Esophagus muscularis mucosa (tissue), 4 donors: ENCODE measurements at regions not wholly inside any gene's neighbourhood (a gene's known extent, or its start where the extent isn't known, plus 50 kb on each side); places are given as distances from the start of the nearest gene placed in this dataset.
"Not testable (repeated sequence)": the region's sequence is repeated elsewhere in the genome, so short reads cannot be mapped to it uniquely, and the experiment has no call there.

ENCODE experiments used
- DNase-seq: peaks from one replicate; pipeline ENCODE4 v3.0.0-alpha.2; 2017; ENCODE audit errors: extremely low spot score
- H3K27ac ChIP-seq, 4 donors: fragments of 200-600 bp; sonication (generic); replicated peaks in 1 of 4; 1 replicate in 3 of 4; 2 replicates in 1 of 4; pipeline ENCODE4 v1.5.1; 2016 to 2019; ENCODE audit warnings: mild to moderate bottlenecking in 1 of 4
- H3K27me3 ChIP-seq, 4 donors: fragments of 200-600 bp; sonication (generic); one replicate each; pipeline versions ENCODE4 v1.5.1 to v1.6.0; 2016 to 2019
- H3K36me3 ChIP-seq, 4 donors: fragments of 200-600 bp; sonication (generic); one replicate each; pipeline ENCODE4 v1.5.1; 2016 to 2019
- H3K4me1 ChIP-seq, 4 donors: fragments of 200-600 bp; sonication (generic); one replicate each; pipeline ENCODE4 v1.5.1; 2016 to 2019
- H3K4me3 ChIP-seq, 4 donors: fragments of 200-600 bp; sonication (generic); 1 replicate in 2 of 4; 2 replicates in 2 of 4; pipeline ENCODE4 v1.5.1; 2016 to 2019; ENCODE audit warnings: mild to moderate bottlenecking in 4 of 4, moderate library complexity in 1 of 4
- H3K9me3 ChIP-seq, 4 donors: fragments of 200-600 bp; sonication (generic); 1 replicate in 3 of 4; 2 replicates in 1 of 4; pipeline ENCODE4 v1.5.1; 2016 to 2019
- CTCF ChIP-seq, 3 experiments: fragments of 200-600 bp in 2 of 3; fragments of 450-650 bp in 1 of 3; sonication (generic) in 2 of 3; IDR thresholded peaks; one replicate each; pipeline ENCODE4 v1.5.1; 2017 to 2019; ENCODE audit warnings: antibody characterized with exemption in 3 of 3, mild to moderate bottlenecking in 2 of 3, moderate library complexity in 1 of 3
- EP300 ChIP-seq: sonication (generic); formaldehyde crosslinking; IDR thresholded peaks from one replicate; pipeline ENCODE4 v1.6.1; 2017; ENCODE audit warnings: antibody characterized with exemption
- POLR2A ChIP-seq: fragments of 450-650 bp; IDR thresholded peaks from one replicate; pipeline ENCODE4 v1.6.1; 2017; ENCODE audit warnings: antibody characterized with exemption, moderate library complexity, mild to moderate bottlenecking, low read depth
- POLR2AphosphoS5 ChIP-seq, 2 donors: sonication (generic); formaldehyde crosslinking; IDR thresholded peaks; one replicate each; pipeline ENCODE4 v1.6.1; 2017; ENCODE audit warnings: antibody characterized with exemption in 2 of 2
- WGBS: methylation state at CpG from one replicate; pipeline ENCODE4 v1.1.5; 2018; 5-methylcytosine and 5-hydroxymethylcytosine counted together
- intact Hi-C: fragments of 100-400 bp; cut with DNase I; formaldehyde crosslinking; loops from one replicate; pipeline ENCODE4 v1.15.1; 2023

GRCh38 chr2:36169843-36170242 is 185.7 kb upstream of the CRIM1 start:
- 71% methylated on average over 1 of the region's 1 CpG for WGBS
- TF ChIP-seq CTCF (IDR thresholded peaks at IDR 0.05) (no peak), POLR2A (no peak), EP300 (no peak), POLR2AphosphoS5 (IDR thresholded peaks at IDR 0.05) (no peak)

GRCh38 chr2:36168115-36168514 is 187.5 kb upstream of the CRIM1 start:
- intact Hi-C loops: no loop called here
- no peaks in the 10 kb centered on the region for H3K9me3 ChIP-seq
- WGBS: 61% methylated on average over 2 of the region's 2 CpGs

More at GRCh38 chr2:36169843-36170242, 185.7 kb upstream of the CRIM1 start:
- intact Hi-C loops: no loop called here
- Histone ChIP-seq H3K27me3 (no peaks in the 10 kb centered on the region), H3K9me3 (no peaks in the 10 kb centered on the region), H3K36me3 (no peaks in the 10 kb centered on the region), H3K4me1 (no peaks in the 10 kb centered on the region), H3K27ac (no peak overlapping the region), H3K4me3 (no peak overlapping the region)
- no peak for DNase-seq

GRCh38 chr2:36165132-36165531 is 190.4 kb upstream of the CRIM1 start:
- Histone ChIP-seq H3K9me3 (no peaks in the 10 kb centered on the region), H3K36me3 (no peaks in the 10 kb centered on the region), H3K4me1 (no peaks in the 10 kb centered on the region), H3K27ac (no peak overlapping the region), H3K4me3 (no peak overlapping the region), H3K27me3 (no peaks in the 10 kb centered on the region)
- no peak for DNase-seq
- intact Hi-C loops: no loop called here
- TF ChIP-seq POLR2AphosphoS5 (IDR thresholded peaks at IDR 0.05): no peak
- 93% methylated on average over 4 of the region's 4 CpGs for WGBS

More at GRCh38 chr2:36168115-36168514, 187.5 kb upstream of the CRIM1 start:
- no peak for DNase-seq
- no peaks in the 10 kb centered on the region for H3K36me3 ChIP-seq
- TF ChIP-seq POLR2A: no peak
- no peak for TF ChIP-seq POLR2AphosphoS5 (IDR thresholded peaks at IDR 0.05)
- no peak overlapping the region for H3K4me3 ChIP-seq
- H3K27ac ChIP-seq: no peak overlapping the region
- H3K27me3 ChIP-seq: no peaks in the 10 kb centered on the region
- no peaks in the 10 kb centered on the region for H3K4me1 ChIP-seq

GRCh38 chr2:36163520-36164254 is 191.9 kb upstream of the CRIM1 start:
- no peaks in the 10 kb centered on the region for H3K9me3 ChIP-seq
- intact Hi-C loops: no loop called here
- WGBS: 83% methylated on average over 3 of the region's 3 CpGs
- no peaks in the 10 kb centered on the region for H3K4me1 ChIP-seq
- no peak for DNase-seq
- H3K27ac ChIP-seq: no peak overlapping the region
- H3K27me3 ChIP-seq: no peaks in the 10 kb centered on the region
- TF ChIP-seq EP300 (no peak), POLR2A (no peak), CTCF (IDR thresholded peaks at IDR 0.05) (no peak), POLR2AphosphoS5 (IDR thresholded peaks at IDR 0.05) (no peak)
- H3K4me3 ChIP-seq: no peak overlapping the region
- H3K36me3 ChIP-seq: no peaks in the 10 kb centered on the region

GRCh38 chr2:36157093-36157492 is 198.5 kb upstream of the CRIM1 start:
- H3K27ac ChIP-seq, H3K4me3 ChIP-seq, DNase-seq, intact Hi-C loops, H3K4me1 ChIP-seq, H3K27me3 ChIP-seq, H3K36me3 ChIP-seq, H3K9me3 ChIP-seq: not testable (repeated sequence)
- WGBS: 88% methylated on average over 1 of the region's 1 CpG

GRCh38 chr2:36147670-36148390 is 207.7 kb upstream of the CRIM1 start:
- Histone ChIP-seq H3K36me3 (no peaks in the 10 kb centered on the region), H3K27me3 (no peaks in the 10 kb centered on the region), H3K4me1 (no peaks in the 10 kb centered on the region), H3K9me3 (no peaks in the 10 kb centered on the region), H3K27ac (no peak overlapping the region), H3K4me3 (no peak overlapping the region)
- intact Hi-C loops: no loop called here
- WGBS: 68% methylated on average over 4 of the region's 4 CpGs
- TF ChIP-seq EP300 (no peak), POLR2A (no peak), CTCF (IDR thresholded peaks at IDR 0.05) (no peak), POLR2AphosphoS5 (IDR thresholded peaks at IDR 0.05) (no peak)
- DNase-seq: no peak
